OCI-LY1 (cell line): ENCODE measurements at regions not wholly inside any gene's neighbourhood (a gene's known extent, or its start where the extent isn't known, plus 50 kb on each side); places are given as distances from the start of the nearest gene placed in this dataset.

Source experiments
- CTCF ChIP-seq: fragments of 200-600 bp; sonication (generic), shearing (Covaris generic); IDR thresholded peaks from 2 replicates; pipeline ENCODE4 v1.5.1; 2017; ENCODE audit warnings: mild to moderate bottlenecking, antibody characterized with exemption, low read length, moderate library complexity, mixed read lengths
- EZH2 ChIP-seq: fragments of 200-600 bp; sonication (generic), shearing (Covaris generic); IDR thresholded peaks from 2 replicates; pipeline ENCODE4 v1.8.0; 2017; ENCODE audit warnings: borderline replicate concordance, mixed run types, mild to moderate bottlenecking, antibody characterized with exemption, low read length, moderate library complexity, mixed read lengths

GRCh38 chr4:178258603-178259002 lies 816.4 kb upstream of the AGA start:
- no peak for TF ChIP-seq CTCF
- no peak for TF ChIP-seq EZH2
